ENCODE measurements at regions not wholly inside any gene's neighbourhood (a gene's known extent, or its start where the extent isn't known, plus 50 kb on each side); places are given as distances from the start of the nearest gene placed in this dataset.

GRCh38 chr20:6282642-6283041 is 159.8 kb upstream of the FERMT1 start:
- no peak for TF ChIP-seq ZNF639 (tag by site-specific recombination; IDR thresholded peaks at IDR 0.05)
- no peak for TF ChIP-seq ZNF645 (tag by site-specific recombination; IDR thresholded peaks at IDR 0.05)
- no peak for TF ChIP-seq ZNF302 (tag by site-specific recombination; IDR thresholded peaks at IDR 0.05; ENCODE audit: low read depth)
